K562 (cell line): ENCODE measurements at regions not wholly inside any gene's neighbourhood (a gene's known extent, or its start where the extent isn't known, plus 50 kb on each side); places are given as distances from the start of the nearest gene placed in this dataset.

Experiments
- ATAC-seq: fragments of 200-7000 bp; cut with Tn5 transposase; 3 replicates; pipeline ENCODE4 v1.9.1; 2020; ENCODE audit warnings: moderate library complexity
- BruUV-seq: library from RNA; stranded (reverse); fragments of 400-500 nt; replicated peaks from 2 replicates; lab custom pipeline; 2021; lab: Mats Ljungman, UMichigan
- CTCF ChIA-PET: fragments of 300-600 bp; formaldehyde crosslinking; extraction: SDS; loops from one replicate; lab custom pipeline; 2021; ENCODE audit warnings: low intra/inter-chr PET ratio; lab: Yijun Ruan, JAX
- POLR2A ChIA-PET: fragments of 300-600, 350-650 bp; sonication (Branson Sonifier 250); formaldehyde crosslinking; extraction: SDS; loops from one replicate; lab custom pipeline; 2021; ENCODE audit warnings: antibody characterized with exemption, inconsistent platforms; lab: Yijun Ruan, JAX
- DNase-seq, 4 experiments: peaks; one replicate each; pipeline versions ENCODE4 v3.0.0 to v3.0.0-alpha.2; 2011 to 2018; ENCODE audit warnings: low spot score in 3 of 4, mixed read lengths in 3 of 4; ENCODE audit errors: extremely low read depth in 1 of 4
- FAIRE-seq: peaks from 2 replicates; lab custom pipeline; 2011; peaks lifted over from hg19 to GRCh38; lab: Jason Lieb, UNC
- H2AFZ ChIP-seq: 2 replicates; pipeline ENCODE4 v1.6.0; 2011; ENCODE audit warnings: low read depth, low read length, control low read depth, inconsistent platforms
- H3K27ac ChIP-seq: fragments of 200-600 bp; 3 replicates; pipeline ENCODE4 v1.8.0; 2011; ENCODE audit warnings: low read depth, mild to moderate bottlenecking, control low read depth, inconsistent platforms, low read length, moderate library complexity, mixed read lengths; ENCODE audit errors: extremely low read depth
- H3K27me3 ChIP-seq, 2 experiments: fragments of 300-600 bp in 1 of 2; 2 replicates in 1 of 2; 3 replicates in 1 of 2; pipeline versions ENCODE4 v1.6.0 to v1.8.0; 2011; ENCODE audit warnings: inconsistent platforms in 2 of 2, low read length in 2 of 2, mild to moderate bottlenecking in 1 of 2, mixed read lengths in 1 of 2, moderate library complexity in 1 of 2; ENCODE audit not compliant: control insufficient read depth in 2 of 2, insufficient read depth in 2 of 2
- H3K36me3 ChIP-seq: fragments of 300-600 bp; 3 replicates; pipeline ENCODE4 v1.8.0; 2011; ENCODE audit warnings: mild to moderate bottlenecking, low read length, inconsistent platforms; ENCODE audit not compliant: control insufficient read depth, insufficient read depth
- H3K4me1 ChIP-seq, 2 experiments: fragments of 200-600 bp in 1 of 2; replicated peaks in 1 of 2; 2 replicates in 1 of 2; 3 replicates in 1 of 2; pipeline versions ENCODE4 v1.5.1 to v1.8.0; 2011; ENCODE audit warnings: inconsistent platforms in 2 of 2, low read length in 2 of 2, mild to moderate bottlenecking in 1 of 2, mixed read lengths in 1 of 2, moderate library complexity in 1 of 2; ENCODE audit not compliant: control insufficient read depth in 2 of 2, insufficient read depth in 2 of 2
- H3K4me2 ChIP-seq: 2 replicates; pipeline ENCODE4 v1.6.1; 2011; ENCODE audit warnings: low read length, control low read depth, inconsistent platforms, mixed read lengths; ENCODE audit not compliant: insufficient read depth
- H3K4me3 ChIP-seq: fragments of 200-600 bp; sonication (generic), shearing (Covaris generic); 2 replicates; pipeline ENCODE4 v1.5.1; 2016; ENCODE audit warnings: control low read depth, inconsistent platforms
- H3K79me2 ChIP-seq: fragments of 200-600 bp; 3 replicates; pipeline ENCODE4 v1.8.0; 2011; ENCODE audit warnings: low read length, inconsistent platforms; ENCODE audit not compliant: control insufficient read depth, insufficient read depth
- H3K9ac ChIP-seq, 2 experiments: 2 replicates each; pipeline versions ENCODE4 v1.6.0 to v1.6.1; 2011; ENCODE audit warnings: low read depth in 2 of 2, low read length in 2 of 2, control low read depth in 1 of 2, inconsistent platforms in 1 of 2, mild to moderate bottlenecking in 1 of 2, mixed read lengths in 1 of 2; ENCODE audit not compliant: insufficient read depth in 1 of 2
- H3K9me1 ChIP-seq: one replicate; pipeline ENCODE4 v1.6.0; 2011; ENCODE audit warnings: inconsistent platforms, mild to moderate bottlenecking, low read length, moderate library complexity; ENCODE audit not compliant: control insufficient read depth, insufficient read depth
- H3K9me3 ChIP-seq: replicated peaks from 2 replicates; pipeline ENCODE4 v1.5.1; 2011; ENCODE audit warnings: low read depth, low read length, inconsistent platforms; ENCODE audit not compliant: control insufficient read depth, insufficient read depth
- H4K20me1 ChIP-seq: replicated peaks from 2 replicates; pipeline ENCODE4 v1.6.1; 2011; ENCODE audit warnings: low read length, inconsistent platforms, mixed read lengths; ENCODE audit not compliant: control insufficient read depth, insufficient read depth
- CREBBP ChIP-seq: IDR thresholded peaks from one replicate; pipeline ENCODE4 v1.6.1; 2012; ENCODE audit warnings: low read depth, mild to moderate bottlenecking, control low read depth, inconsistent platforms, low read length
- FOXM1 ChIP-seq, 2 experiments: fragments of 450-650 bp in 1 of 2; sonication (generic) in 1 of 2; formaldehyde crosslinking in 1 of 2; IDR thresholded peaks; 2 replicates each; pipeline versions ENCODE4 v1.6.1 to v1.9.0; 2017 to 2022; ENCODE audit warnings: low read depth in 2 of 2, mild to moderate bottlenecking in 2 of 2, missing genetic modification reagents in 1 of 2, moderate library complexity in 1 of 2
- MIER1 ChIP-seq: fragments of 450-650 bp; IDR thresholded peaks from 2 replicates; pipeline ENCODE4 v1.6.1; 2016; ENCODE audit warnings: antibody characterized with exemption, mild to moderate bottlenecking, low read depth
- MTA3 ChIP-seq: fragments of 450-650 bp; formaldehyde crosslinking; IDR thresholded peaks from 2 replicates; pipeline ENCODE4 v1.6.1; 2017; ENCODE audit warnings: mild to moderate bottlenecking, borderline replicate concordance
- MTF1 ChIP-seq: fragments of 250-450 bp; sonication (Bioruptor Pico); IDR thresholded peaks from 2 replicates; pipeline ENCODE4 v1.9.0; 2021; ENCODE audit warnings: moderate library complexity, mild to moderate bottlenecking, inconsistent platforms, borderline replicate concordance
- NCOA4 ChIP-seq: fragments of 450-650 bp; IDR thresholded peaks from 2 replicates; pipeline ENCODE4 v1.6.1; 2018; ENCODE audit warnings: mild to moderate bottlenecking; ENCODE audit not compliant: partially characterized antibody
- POLR2H ChIP-seq: IDR thresholded peaks from 2 replicates; pipeline ENCODE4 v1.6.1; 2016; ENCODE audit warnings: missing genetic modification characterization, low read depth, mild to moderate bottlenecking, control low read depth, missing compliant biosample characterization, moderate library complexity
- RBM17 ChIP-seq: fragments of 200-400 bp; formaldehyde crosslinking; IDR thresholded peaks from 2 replicates; pipeline ENCODE4 v1.6.1; 2017; ENCODE audit warnings: low read depth, mild to moderate bottlenecking, low read length, borderline replicate concordance
- SOX6 ChIP-seq: fragments of 450-650 bp; IDR thresholded peaks from 2 replicates; pipeline ENCODE4 v1.6.1; 2014; ENCODE audit warnings: mild to moderate bottlenecking
- XRCC5 ChIP-seq: fragments of 200-400 bp; formaldehyde crosslinking; IDR thresholded peaks from 2 replicates; pipeline ENCODE4 v1.6.1; 2017; ENCODE audit warnings: low read depth, mild to moderate bottlenecking, low read length
- ZNF282 ChIP-seq: sonication (generic); formaldehyde crosslinking; IDR thresholded peaks from 2 replicates; pipeline ENCODE4 v1.8.1; 2023; ENCODE audit warnings: missing genetic modification reagents
- whole genome bisulfite sequencing: fragments of 100-300 bp; shearing (Covaris generic); methylation state at CpG from one replicate; pipeline ENCODE4 v1.1.6; 2016; ENCODE audit warnings: low coverage, mixed read lengths; ENCODE audit not compliant: insufficient coverage; ENCODE audit errors: missing lambda C conversion rate; 5-methylcytosine and 5-hydroxymethylcytosine counted together
- in situ Hi-C: fragments of 300-500 bp; cut with MboI; formaldehyde crosslinking; loops from 4 replicates; pipeline ENCODE4 v1.15.0; 2018; ENCODE audit warnings: inconsistent platforms, mixed read lengths
- intact Hi-C: fragments of 100-400 bp; cut with micrococcal nuclease; formaldehyde crosslinking; loops from 2 replicates; pipeline ENCODE4 v1.14.2; 2022
- TF ChIP-seq, protein P1 (sequence below): IDR thresholded peaks from 2 replicates; pipeline ENCODE4 v1.6.1; 2012; ENCODE audit warnings: low read depth, low read length, improper control_type of control experiment, borderline replicate concordance
- TF ChIP-seq, protein P2 (sequence below): IDR thresholded peaks from 3 replicates; pipeline ENCODE4 v1.6.1; 2011; ENCODE audit warnings: borderline replicate concordance, mild to moderate bottlenecking, moderate library complexity; ENCODE audit not compliant: insufficient read length; ENCODE audit errors: extremely low read depth
- TF ChIP-seq, protein P3 (sequence below), 2 experiments: fragments of 450-650 bp in 1 of 2; sonication (generic) in 1 of 2; formaldehyde crosslinking in 1 of 2; IDR thresholded peaks in 1 of 2; conservative IDR thresholded peaks in 1 of 2; 2 replicates each; pipeline versions ENCODE4 v1.6.1 to v1.8.1; 2016 to 2023; ENCODE audit warnings: mild to moderate bottlenecking in 2 of 2, moderate library complexity in 2 of 2, inconsistent platforms in 1 of 2, missing genetic modification reagents in 1 of 2
- TF ChIP-seq, protein P4 (sequence below): fragments of 450-650 bp; IDR thresholded peaks from 2 replicates; pipeline ENCODE4 v1.6.1; 2016; ENCODE audit warnings: antibody characterized with exemption

DNA sequence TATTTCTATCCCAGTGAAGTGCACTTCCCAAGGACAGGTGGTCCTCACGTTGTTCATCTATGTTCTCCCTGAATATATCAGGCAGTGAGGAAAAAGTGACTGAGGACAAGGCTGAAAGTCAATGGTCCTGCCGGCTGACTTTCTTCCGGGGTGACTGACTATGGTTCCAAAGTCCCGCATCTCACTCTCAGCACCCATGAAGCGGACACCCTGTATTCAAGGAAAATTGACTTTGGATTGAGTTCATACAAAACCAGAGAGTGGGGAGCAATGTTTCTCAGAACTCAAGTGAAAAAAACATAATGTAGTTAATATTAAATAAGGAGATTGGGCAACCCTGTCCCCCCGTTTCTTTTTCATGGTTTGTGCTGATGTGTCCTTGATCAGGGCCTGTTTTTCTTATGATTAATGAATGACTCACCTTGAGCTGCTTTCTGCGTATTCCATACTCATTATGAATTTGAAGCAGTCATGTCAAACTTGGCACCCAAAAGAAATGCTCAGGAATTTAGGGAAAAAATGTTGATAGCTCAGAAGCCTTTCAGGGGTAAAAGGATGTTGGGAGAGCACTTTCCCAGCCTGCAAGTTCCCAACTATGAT is 184.0 kb downstream of the CYLD start:
- DNase-seq: no peak
- no peak overlapping the region for H3K4me2 ChIP-seq
- ChIA-PET CTCF (no interaction called here), POLR2A (no interaction called here)
- H3K27ac ChIP-seq: no peak overlapping the region
- H3K9me1 ChIP-seq: no peaks in the 10 kb centered on the region
- H3K9ac ChIP-seq: no peak overlapping the region
- no peaks in the 10 kb centered on the region for H3K36me3 ChIP-seq
- no peaks in the 10 kb centered on the region for H3K79me2 ChIP-seq
- no peaks in the 10 kb centered on the region for H3K9me3 ChIP-seq
- no peak overlapping the region for H2AFZ ChIP-seq
- no peak for FAIRE-seq
- ATAC-seq: no peak
- no peak overlapping the region for H3K4me3 ChIP-seq
- no peaks in the 10 kb centered on the region for H4K20me1 ChIP-seq
- WGBS: 3% methylated on average over 7 of the region's 7 CpGs
- H3K4me1 ChIP-seq: no peaks in the 10 kb centered on the region
- BruUV-seq: no TSS peak
- H3K27me3 ChIP-seq: peaks cover 2 to 15% of the 10 kb centered on the region in 2 experiments; a peak in 3 of 5 replicates
- in situ Hi-C loops (no loop called here), intact Hi-C loops (no loop called here)
- TF ChIP-seq, protein P1, sequence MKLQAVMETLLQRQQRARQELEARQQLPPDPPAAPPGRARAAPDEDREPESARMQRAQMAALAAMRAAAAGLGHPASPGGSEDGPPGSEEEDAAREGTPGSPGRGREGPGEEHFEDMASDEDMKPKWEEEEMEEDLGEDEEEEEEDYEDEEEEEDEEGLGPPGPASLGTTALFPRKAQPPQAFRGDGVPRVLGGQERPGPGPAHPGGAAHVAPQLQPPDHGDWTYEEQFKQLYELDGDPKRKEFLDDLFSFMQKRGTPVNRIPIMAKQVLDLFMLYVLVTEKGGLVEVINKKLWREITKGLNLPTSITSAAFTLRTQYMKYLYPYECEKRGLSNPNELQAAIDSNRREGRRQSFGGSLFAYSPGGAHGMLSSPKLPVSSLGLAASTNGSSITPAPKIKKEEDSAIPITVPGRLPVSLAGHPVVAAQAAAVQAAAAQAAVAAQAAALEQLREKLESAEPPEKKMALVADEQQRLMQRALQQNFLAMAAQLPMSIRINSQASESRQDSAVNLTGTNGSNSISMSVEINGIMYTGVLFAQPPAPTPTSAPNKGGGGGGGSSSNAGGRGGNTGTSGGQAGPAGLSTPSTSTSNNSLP: no peak
- TF ChIP-seq, protein P2, sequence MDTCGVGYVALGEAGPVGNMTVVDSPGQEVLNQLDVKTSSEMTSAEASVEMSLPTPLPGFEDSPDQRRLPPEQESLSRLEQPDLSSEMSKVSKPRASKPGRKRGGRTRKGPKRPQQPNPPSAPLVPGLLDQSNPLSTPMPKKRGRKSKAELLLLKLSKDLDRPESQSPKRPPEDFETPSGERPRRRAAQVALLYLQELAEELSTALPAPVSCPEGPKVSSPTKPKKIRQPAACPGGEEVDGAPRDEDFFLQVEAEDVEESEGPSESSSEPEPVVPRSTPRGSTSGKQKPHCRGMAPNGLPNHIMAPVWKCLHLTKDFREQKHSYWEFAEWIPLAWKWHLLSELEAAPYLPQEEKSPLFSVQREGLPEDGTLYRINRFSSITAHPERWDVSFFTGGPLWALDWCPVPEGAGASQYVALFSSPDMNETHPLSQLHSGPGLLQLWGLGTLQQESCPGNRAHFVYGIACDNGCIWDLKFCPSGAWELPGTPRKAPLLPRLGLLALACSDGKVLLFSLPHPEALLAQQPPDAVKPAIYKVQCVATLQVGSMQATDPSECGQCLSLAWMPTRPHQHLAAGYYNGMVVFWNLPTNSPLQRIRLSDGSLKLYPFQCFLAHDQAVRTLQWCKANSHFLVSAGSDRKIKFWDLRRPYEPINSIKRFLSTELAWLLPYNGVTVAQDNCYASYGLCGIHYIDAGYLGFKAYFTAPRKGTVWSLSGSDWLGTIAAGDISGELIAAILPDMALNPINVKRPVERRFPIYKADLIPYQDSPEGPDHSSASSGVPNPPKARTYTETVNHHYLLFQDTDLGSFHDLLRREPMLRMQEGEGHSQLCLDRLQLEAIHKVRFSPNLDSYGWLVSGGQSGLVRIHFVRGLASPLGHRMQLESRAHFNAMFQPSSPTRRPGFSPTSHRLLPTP: no peak
- TF ChIP-seq MIER1 (no peak), ZNF282 (no peak), NCOA4 (no peak), CREBBP (no peak), XRCC5 (no peak), RBM17 (no peak), POLR2H (tag) (no peak), MTA3 (no peak), SOX6 (no peak), FOXM1 (IDR thresholded peaks at IDR 0.05; ENCODE audit: low read depth) (no peak), FOXM1 (CRISPR knock-in tag; IDR thresholded peaks at IDR 0.05; ENCODE audit: low read depth) (no peak), MTF1 (CRISPR knock-in tag) (no peak)
- TF ChIP-seq, protein P3, sequence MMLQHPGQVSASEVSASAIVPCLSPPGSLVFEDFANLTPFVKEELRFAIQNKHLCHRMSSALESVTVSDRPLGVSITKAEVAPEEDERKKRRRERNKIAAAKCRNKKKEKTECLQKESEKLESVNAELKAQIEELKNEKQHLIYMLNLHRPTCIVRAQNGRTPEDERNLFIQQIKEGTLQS (IDR thresholded peaks at IDR 0.05): no peak
- TF ChIP-seq, protein P3 (CRISPR knock-in tag; conservative IDR thresholded peaks at IDR 0.05): no peak
- TF ChIP-seq, protein P4, sequence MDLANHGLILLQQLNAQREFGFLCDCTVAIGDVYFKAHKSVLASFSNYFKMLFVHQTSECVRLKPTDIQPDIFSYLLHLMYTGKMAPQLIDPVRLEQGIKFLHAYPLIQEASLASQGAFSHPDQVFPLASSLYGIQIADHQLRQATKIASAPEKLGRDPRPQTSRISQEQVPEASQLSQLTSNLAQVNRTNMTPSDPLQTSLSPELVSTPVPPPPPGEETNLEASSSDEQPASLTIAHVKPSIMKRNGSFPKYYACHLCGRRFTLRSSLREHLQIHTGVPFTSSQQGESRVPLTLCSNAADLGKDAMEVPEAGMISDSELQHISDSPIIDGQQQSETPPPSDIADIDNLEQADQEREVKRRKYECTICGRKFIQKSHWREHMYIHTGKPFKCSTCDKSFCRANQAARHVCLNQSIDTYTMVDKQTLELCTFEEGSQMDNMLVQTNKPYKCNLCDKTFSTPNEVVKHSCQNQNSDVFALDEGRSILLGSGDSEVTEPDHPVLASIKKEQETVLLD: no peak
